SKM-1 treated with dmso at 0.1 percent for 144 hours (cell line): ENCODE measurements at regions not wholly inside any gene's neighbourhood (a gene's known extent, or its start where the extent isn't known, plus 50 kb on each side); places are given as distances from the start of the nearest gene placed in this dataset.

ENCODE experiments used
- DNase-seq: peaks from one replicate; lab custom pipeline; 2025; ENCODE audit not compliant: unreplicated experiment; lab: John Stamatoyannopoulos, UW

DNA sequence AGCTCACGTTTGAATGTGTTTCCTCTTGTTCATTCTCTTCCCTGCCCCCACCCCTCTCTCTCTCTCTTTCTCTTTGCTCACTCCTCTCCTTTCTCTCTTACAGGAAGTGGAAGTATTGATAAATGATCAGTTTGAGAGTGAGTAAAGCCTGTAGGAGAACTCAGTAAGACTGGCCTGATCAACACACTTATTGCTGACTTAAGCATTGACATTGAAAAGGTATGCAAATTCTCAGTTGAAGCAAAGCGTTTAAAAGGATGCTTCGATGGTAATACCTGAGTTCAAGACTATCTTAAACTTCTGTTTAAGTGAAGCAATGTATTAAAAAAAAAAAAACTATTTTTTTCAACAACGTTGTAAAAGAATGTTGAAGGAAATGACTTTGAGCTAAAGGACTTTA, 115.7 kb upstream of the DDX18 start:
- DNase-seq = no peak

DNA sequence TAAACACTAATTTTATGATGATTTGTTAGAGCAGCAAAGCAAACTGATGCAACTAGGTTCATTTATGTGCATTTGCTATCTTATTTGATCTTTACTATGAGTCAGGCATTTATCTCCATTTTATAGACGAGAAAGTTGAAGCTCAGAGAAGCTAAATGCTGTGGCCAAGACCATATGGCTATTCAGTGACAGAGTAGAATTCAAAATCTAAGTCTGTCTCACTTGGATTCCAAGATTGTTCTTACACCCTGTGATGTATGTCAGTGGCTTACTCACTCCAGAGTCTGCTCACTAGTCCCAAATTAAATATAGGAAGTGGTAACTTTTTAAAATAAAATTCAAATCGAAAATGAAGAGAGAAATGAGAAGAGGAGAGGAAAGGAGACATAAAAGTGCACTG, 114.0 kb upstream of the DDX18 start:
- no peak for DNase-seq

DNA sequence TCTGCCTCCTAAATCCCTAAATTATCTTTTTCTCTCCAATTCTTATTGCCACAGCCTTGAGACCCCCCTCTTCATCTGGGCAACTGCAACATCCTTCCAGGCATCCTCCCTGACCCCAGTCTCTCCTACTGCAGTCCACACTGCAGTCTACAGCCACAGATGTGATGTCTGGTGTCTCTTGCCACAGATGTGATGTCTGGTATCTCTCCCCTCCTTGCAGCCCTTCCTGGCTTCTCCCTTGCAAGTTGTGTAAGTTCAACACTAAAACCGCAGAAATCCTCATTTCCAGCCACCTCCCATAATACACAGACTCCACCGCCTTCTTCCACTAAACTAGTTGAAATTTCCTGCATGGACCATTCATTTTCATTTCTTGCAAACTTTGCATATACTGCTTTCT, 113.1 kb upstream of the DDX18 start:
- DNase-seq = no peak

DNA sequence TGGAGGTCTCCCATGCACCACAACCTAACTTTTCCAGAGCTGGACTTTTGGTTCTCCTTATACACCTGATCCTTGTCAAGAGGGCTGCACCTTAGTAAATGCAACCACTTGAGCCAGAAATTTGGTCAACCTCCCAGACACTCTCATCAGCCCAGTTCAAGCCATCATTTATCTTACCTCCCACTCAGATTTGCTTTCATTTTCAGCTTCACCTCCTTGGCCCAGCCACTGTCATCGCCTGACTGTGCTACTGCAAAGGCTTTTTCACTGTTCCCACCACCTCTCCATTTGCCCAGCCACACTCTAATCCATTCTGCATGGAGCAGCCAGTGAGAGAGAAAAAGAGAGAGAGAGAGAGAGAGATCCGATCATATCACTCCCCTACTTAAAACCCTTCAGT, 112.4 kb upstream of the DDX18 start:
- no peak for DNase-seq

DNA sequence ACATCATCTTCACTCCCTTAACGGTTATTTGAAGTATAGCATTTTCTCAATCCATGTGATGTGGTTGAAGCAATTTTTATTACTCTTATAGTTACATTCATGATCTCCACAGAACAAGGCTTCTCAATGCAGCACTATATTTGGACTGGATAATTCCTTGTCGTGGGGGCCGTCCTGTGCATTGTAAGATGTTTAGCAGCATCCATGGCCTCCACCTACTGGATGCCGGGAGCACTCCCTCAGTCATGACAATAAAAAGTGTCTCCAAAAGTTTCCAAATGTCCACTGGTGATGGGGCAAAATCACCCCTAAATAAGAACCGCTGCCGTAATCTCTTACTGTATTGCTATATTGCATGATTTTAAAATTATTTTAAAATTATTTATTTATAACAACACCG, 110.6 kb upstream of the DDX18 start:
- DNase-seq = no peak

DNA sequence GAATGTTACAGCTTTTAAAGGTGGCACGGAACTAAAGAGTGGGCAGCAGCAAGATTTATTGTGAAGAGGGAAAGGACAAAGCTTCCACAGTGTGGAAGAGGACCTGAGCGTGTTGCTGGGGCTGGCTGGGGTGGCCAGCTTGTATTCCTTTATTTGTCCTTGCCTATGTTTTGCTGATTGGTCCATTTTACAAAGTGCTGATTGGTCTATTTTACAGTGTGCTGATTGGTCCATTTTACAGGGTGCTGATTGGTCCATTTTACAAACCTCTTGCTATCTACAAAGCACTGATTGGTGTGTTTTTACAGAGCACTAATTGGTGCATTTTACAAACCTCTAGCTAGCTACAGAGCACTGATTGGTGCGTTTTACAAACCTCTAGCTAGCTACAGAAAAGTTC, 109.7 kb upstream of the DDX18 start:
- DNase-seq = no peak

DNA sequence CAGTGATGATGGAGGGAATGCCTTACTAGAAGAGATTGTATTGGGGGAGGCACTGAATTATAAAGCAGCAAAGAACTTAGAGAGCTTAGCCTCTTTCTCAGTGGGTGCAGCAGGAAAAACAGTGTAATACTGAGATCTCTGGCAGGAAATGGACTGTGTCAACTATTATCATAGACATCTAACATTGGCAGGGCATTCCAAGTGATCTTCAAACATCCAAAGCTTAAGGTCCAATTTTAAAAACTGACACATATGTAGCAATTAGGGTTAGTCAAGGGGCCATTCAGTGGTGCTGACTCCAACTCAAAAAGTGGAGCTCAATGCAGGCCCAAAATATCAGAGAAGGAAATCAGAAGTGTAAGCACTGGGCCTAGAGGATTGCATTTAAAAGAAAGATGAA, 106.6 kb upstream of the DDX18 start:
- DNase-seq = no peak

DNA sequence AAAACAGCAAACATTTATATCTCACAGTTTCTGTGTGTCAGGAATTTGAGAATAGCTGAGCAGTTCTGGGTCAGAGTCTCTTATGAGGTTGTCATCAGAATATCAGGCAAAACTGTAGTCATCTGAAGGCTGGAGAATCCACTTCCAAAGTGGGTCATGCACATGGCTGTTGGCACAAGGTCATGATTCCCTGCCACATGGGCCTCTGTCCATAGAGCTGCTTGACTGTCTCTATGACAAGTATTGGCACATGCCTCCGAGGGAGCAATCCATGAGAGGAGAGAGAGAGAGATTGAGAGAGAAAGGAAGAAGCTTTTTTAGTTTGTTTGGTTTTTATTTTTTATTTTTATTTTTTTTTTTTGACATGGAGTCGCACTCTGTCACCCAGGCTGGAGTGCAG, 101.8 kb upstream of the DDX18 start:
- no peak for DNase-seq

DNA sequence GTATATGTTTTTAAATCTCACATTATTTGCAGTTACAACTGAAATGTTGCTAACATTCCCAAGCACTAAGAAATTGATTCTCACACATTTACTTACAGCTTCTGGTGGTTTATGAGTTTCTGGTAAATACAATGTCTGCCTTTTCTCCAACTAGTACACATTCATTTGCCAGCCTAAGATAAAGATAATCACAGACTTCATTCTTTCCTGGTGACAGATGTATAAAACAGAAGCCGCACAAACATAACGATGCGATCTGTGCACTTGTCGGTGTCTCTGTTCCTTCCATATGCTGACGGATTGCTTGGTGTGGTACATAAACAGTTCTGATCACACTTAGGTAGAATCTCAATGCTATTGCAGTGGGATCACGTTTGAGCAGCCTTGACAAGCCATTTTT, 100.4 kb upstream of the DDX18 start:
- no peak for DNase-seq

DNA sequence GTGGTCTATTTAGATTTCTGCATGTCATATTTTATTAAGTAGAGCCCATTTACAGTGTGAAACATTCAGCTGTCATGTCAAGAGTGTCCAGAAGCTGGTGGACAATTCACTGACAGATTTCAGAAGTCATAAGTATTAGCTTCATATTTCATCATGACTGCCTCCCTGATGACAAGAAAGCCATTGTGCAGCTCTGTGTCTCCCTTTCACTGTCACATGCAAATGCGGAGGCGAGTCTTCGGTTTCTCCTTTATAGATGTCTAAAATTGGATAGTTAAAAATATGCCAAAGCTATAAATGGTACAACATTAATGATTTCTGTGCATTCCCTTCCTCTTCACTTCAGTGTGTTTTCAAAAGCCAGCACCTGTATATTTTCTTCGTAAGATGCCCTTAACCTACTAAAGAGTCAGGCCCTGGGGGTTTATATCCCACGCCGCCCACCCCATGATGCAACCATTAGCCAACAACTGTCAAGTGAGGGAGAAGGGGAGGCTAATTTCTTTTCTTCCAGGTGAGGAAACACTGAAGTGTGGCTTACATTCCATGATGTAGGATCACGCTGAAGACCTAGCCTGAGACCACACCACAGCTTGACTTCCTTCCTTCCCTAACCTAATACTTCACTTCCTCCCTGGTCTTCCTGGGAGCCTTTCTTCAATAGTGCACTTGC, 99.6 kb upstream of the DDX18 start:
- DNase-seq = no peak

DNA sequence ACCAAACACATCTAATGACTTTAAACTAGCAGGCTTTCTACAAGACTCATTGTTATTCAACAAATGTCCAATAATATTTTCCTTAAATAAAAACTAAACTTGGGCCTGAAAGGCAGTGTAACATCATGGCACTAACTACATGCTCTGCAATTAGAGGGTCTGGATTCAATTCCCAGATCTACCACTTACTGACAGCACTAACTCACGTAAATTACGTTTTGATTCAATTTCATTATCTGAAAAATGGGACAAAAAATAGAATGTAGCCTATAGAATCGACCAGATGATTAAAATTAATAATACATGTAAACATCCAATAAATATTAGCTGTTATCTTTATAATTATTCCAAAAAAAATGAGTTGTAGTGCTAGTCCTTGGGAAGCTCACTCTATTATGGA, 98.0 kb upstream of the DDX18 start:
- no peak for DNase-seq

DNA sequence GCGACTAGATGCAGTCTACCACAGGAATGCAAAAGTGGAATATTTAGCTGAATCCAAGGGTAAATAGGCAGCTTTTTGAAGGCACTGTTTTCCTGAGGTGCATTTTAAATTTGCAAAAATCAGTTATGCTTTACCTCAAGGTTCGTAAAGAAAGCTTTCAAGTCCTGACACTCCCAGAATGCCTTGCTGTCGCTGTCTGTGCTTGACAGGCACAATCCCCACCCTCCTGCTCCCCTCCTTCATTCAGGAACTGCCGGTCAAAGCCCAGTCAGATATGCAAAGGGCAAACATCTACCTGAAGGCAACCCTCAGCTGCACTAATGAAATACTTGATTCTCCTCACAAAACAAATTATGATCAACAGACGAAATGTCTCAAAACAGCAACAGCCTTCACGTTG, 97.4 kb upstream of the DDX18 start:
- DNase-seq = no peak

DNA sequence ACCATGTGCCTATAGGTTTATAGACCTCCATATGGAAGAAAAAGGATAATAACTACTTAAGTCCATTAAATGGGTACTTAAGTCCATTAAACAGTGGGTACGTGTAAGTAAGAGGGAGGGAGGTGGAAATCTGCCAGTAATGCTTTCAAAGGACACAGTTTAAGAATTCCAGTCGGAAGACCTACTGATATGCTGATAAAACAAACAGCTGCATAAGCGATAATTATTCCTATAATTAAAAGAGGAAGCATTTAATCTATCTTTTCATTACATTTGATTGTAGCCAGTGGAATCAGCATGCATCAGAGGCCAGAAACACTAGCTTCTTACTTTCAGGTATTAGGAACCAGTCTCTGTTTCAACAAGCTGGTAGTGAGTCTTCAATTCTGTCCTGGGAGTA, 96.4 kb upstream of the DDX18 start:
- no peak for DNase-seq

DNA sequence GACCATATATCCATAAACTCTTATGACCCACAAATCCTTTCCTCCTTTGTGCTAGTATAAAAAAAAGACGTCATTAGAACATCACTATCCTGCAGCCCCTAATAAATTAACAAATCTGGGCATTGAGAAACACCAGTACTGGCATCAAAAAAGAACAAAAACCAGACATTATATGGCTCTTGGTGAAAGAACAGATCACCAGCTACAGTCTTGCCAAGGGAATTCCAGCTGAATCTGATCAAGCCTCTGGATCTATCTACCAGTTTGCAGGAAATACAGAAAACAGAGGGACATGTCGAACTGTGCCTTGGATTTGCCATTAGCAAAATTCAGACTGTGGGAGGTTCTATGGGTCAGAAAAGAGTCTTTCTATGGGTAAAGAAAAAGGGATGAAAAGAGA, 93.7 kb upstream of the DDX18 start:
- no peak for DNase-seq

DNA sequence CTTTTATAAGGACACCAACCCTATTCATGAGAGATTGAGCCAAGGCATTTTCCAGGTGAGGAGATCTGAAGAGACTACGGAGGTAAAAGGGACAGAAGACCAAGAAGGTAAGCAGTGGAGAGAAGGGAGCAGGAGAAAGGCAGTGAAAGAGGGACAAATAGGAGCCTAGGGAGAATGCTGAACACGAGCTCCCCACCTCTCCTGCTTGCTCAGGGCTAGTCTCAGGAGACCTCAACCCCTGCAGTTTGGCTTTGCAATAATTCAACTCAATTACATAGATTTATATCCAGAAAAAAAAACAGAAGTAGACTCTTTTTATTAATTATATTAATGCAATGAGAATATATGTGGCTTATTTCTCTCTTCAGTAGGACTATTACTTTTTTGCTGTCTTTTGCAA, 91.0 kb upstream of the DDX18 start:
- no peak for DNase-seq

DNA sequence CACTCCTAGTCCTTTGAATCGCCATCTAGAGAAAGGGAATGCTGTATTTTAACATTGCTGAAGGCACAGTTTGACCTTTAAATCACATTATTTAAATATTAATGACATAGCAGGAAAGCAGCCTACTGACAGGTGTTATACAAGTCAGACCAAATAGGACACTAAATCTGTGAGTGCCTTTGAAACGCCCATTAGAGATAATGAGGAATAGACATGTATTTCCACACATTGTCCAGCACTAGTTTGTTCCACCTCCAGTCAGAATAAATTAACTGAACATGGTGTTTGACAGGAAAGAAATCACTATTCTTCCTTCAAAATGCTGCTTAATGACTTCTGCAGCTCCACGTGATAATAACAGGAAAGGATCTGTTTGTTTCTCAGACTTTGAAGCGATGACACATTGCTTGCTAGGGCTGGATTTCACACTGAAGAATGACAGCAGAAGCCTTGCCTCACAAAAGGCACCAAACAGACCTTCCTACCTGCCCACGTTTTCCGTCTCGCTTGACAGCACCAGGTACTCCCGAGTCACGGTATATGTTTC, 90.5 kb upstream of the DDX18 start:
- DNase-seq = no peak

DNA sequence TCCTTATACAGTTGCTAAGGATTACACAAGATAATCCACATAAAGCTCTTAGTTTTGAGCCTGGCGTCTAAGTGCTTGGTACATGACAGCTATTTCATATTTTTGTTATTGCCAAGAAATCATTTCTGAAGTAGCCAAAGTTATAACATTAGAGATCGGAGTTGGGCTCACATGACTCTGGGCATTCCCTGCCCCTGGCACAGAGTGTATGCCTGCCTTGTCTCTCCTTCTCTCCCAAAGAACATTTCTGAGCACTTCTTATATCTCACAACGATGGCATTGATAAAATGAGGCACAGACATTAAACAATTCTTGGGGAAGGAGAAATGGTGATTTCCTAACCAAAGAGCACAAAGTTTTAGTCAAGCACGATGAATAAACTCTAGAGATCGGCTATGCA, 87.7 kb upstream of the DDX18 start:
- no peak for DNase-seq

DNA sequence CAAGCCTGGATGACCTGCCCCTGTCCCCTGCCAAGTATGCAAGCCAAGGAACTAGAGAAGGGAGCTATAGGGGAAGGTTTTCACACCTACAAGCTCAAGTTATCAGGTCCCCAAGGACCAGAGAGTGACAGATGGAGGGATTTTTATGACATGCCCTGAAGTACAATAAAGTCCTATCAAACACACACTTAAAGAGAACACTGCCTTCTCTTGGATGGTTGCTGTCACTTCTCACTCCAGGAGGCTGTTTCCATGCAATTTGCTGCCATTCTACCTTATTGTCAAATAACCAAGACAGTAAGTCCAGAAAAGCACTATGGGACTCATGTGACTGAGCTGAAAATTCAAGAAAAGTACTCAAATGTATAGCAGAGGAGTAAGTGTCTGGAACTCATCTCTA, 76.6 kb upstream of the DDX18 start:
- DNase-seq = no peak

DNA sequence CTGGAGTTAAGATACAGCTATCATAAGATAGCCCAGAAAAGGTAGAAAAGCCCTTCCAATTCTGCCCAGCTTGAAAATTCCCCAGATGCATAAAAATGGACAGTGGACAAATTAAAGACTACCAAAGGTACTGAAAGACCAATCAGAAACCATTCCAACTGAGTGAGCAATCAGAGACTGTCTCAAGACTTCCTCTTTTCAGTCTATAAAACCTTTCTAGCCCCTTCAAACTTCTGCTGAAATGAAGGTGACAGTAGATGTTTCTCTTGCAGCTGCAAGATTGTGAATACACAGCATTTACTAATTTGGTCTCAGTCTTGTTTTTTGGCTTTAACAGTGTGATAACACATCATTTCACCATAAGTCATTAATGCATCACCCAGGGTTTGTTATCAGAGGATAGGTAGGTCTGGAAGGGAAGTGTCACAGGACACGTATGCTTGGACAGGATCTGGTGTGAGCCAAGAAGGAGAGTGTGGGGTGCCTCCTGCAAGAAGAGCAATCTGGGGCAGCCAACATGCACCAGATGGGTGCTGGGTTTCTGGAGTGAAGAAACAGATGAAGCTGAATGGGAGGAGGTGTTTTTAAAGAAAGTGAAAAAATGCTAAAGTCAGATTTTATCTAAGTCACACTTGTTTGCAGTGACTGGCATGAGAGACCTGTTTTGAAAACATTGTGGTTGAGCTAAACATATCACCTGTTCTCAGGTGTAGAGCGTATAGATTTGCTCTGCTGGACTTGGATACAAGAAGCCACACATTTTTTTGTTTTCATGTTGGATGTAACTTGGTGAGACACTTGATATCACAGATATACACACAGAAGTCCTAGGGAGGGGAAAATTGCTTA, 75.3 kb upstream of the DDX18 start:
- DNase-seq = no peak

DNA sequence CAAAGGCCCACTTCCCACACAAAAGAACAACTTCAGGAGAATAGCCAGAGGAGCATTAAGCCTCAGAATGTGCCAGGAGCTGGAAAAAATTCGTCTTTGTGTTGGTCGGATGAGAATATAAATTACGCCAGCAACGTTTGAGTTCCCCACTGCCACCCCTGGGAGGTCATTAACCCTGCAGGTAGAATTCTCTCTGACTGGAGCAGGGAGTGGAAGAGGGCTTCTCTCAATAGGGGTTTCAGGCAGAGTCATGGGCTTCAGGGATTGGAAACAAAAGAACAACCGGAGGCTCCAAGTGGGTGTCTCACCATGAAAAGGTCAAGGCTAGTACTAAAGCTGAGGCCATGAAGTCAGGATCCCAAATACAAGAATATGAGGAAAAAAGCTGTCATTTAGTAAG, 69.0 kb upstream of the DDX18 start:
- DNase-seq = no peak

DNA sequence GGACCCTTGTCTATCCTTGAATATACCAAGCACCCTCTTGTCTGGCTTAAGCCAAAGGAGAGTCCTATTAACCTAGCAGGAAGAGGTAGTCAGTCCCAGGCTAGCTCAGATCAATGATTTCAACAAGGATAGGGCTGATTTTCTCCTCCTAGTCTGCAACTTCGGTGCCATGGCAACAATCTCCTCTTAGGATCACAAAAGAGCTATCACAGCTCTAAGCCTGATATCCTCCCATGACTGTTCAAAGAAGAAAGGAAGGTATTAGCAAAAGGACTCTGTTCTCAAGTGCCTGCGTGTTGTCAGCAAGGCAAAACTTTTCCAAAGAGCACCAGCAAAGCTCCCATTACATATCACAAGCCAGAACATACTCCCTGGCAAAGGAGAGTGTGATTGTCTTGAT, 58.7 kb upstream of the DDX18 start:
- DNase-seq = no peak

DNA sequence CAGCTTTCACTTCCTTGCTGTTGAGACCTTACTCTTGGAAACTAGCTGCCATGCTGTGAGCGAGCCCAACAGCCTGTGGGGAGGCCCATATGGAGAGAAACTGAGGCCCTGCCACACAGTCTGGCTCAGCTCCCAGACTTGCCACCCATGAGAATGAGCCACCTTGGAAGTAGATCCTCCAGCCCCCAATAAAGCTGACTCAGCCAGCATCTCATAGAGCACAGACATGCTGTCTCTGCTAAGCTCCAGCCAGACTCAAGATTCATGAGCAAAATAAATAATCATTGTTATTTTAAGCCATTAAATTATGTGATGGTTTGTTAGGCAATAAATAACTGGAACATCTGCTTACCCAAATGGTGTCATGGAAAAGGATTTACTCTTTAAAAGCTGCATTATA, 53.6 kb upstream of the DDX18 start:
- DNase-seq = no peak

DNA sequence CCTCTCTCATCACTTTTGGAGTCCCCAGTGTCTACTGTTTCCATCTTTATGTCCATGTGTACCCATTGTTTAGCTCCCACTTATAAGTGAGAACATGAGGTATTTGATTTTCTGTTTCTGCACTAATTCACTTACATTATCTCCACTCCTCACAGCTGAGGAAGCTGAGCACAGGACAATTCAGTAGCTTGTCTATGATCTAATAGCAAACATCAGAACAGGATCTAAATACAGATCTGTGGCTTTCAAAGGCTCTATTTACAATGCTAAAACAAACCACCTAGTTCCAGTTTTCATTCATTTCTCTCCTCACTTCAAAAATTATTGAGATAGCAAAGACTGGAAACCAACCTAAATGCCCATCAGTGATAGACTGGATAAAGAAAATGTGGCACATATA, 52.0 kb upstream of the DDX18 start:
- no peak for DNase-seq
